B cell (primary cell): ENCODE measurements at regions not wholly inside any gene's neighbourhood (a gene's known extent, or its start where the extent isn't known, plus 50 kb on each side); places are given as distances from the start of the nearest gene placed in this dataset.

Source experiments
- EZH2 ChIP-seq: IDR thresholded peaks from 2 replicates; pipeline ENCODE4 v1.6.1; 2012; ENCODE audit warnings: borderline replicate concordance, low read depth, mild to moderate bottlenecking, moderate library complexity, low read length; ENCODE audit not compliant: insufficient read depth, poor library complexity, severe bottlenecking
- TF ChIP-seq, protein P1 (sequence below): fragments of 200-600 bp; IDR thresholded peaks from one replicate; pipeline ENCODE4 v1.8.0; 2022; ENCODE audit warnings: antibody characterized with exemption, mild to moderate bottlenecking

DNA sequence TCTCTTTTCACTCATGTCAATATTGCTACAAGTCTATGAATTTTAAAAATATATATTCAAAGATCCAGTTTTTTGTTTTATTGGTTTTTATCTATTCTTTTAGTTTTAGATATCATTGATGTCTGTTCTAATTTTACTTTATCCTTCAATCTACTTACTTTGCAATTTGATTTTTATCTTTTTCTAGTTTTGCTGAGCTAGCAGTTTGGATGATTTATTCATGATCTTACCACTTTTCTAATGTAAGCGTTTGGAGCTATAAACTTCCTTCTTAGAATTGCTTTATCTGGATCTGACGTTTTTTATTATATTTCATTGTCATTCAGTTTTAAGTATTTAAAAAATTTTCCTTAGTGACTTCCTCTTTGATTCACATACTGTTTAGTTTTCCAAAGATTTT, 664.5 kb upstream of the VSTM2A start:
- TF ChIP-seq, protein P1, sequence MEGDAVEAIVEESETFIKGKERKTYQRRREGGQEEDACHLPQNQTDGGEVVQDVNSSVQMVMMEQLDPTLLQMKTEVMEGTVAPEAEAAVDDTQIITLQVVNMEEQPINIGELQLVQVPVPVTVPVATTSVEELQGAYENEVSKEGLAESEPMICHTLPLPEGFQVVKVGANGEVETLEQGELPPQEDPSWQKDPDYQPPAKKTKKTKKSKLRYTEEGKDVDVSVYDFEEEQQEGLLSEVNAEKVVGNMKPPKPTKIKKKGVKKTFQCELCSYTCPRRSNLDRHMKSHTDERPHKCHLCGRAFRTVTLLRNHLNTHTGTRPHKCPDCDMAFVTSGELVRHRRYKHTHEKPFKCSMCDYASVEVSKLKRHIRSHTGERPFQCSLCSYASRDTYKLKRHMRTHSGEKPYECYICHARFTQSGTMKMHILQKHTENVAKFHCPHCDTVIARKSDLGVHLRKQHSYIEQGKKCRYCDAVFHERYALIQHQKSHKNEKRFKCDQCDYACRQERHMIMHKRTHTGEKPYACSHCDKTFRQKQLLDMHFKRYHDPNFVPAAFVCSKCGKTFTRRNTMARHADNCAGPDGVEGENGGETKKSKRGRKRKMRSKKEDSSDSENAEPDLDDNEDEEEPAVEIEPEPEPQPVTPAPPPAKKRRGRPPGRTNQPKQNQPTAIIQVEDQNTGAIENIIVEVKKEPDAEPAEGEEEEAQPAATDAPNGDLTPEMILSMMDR: no peak
- TF ChIP-seq EZH2: no peak
